Fibroblast of skin of abdomen (primary cell): ENCODE measurements at regions not wholly inside any gene's neighbourhood (a gene's known extent, or its start where the extent isn't known, plus 50 kb on each side); places are given as distances from the start of the nearest gene placed in this dataset.

Experiments
- DNase-seq: peaks from one replicate; pipeline ENCODE4 v3.0.0-alpha.2; 2013

DNA sequence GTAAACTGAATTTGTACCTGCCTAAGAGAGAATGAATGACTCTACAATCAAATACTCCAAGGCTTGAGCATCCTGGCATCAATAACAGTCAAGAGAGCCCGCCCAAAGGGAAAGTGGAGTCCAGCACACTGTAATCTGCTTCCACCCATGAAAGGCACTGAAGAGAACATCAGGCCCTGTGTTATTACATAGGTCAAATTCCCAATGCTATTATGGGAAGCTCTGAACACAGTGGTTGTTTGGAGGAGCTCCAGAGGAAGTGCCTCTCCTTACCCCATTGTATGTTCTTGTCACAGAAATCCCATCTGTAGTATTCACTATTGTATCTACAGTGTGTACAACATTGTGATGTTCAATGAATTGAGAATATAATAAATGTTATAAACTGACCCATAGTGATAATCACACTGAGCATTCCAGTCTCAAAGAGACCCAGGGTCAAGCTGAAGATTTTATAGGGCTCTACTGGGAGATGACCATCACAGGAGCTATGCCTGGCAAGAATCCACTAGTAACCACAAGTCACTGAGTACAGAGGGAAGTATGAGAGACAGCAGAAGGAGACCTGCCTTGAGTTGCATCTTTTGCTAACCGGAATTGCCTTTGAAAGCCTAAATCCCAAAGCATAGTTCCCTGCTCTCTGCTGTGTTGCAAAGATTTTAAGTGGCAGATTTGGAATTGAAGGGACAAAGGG is 446.7 kb downstream of the GJA1 start:
- DNase-seq: peak; percentile 88

- peak; percentile 62 for DNase-seq
Measured at GRCh38 chr6:121884091-121884490, 448.6 kb downstream of the GJA1 start.

GRCh38 chr6:121884620-121885019 is 449.2 kb downstream of the GJA1 start:
- DNase-seq: no peak

GRCh38 chr6:121885399-121886152 is 450.1 kb downstream of the GJA1 start:
- no peak for DNase-seq

- peak; percentile 71 for DNase-seq
Measured at GRCh38 chr6:121886223-121886830, 450.9 kb downstream of the GJA1 start.

- DNase-seq: peak; percentile 48
Measured at GRCh38 chr6:121887724-121888123, 452.3 kb downstream of the GJA1 start.

GRCh38 chr6:121890307-121890910 is 455.0 kb downstream of the GJA1 start:
- no peak for DNase-seq

GRCh38 chr6:121895731-121896130 is 460.3 kb downstream of the GJA1 start:
- DNase-seq: peak; percentile 65

DNA sequence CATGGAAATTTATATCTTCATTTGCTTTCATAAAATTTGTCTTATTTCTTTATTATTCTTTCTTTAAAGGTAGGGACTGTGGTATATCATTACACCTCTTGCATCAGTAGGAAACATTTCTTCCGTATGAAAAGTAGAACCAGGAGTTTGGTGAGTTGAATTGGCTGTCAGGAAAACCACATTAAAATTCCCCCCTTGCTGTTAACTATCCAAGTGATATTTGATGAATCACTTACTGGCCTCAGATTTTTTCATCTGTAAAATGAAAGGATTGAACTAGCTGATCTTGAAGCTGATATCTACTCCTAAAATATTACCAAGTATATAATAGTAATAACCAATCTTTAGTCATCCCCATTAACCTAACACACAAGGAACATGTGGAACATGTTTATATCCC is 460.9 kb downstream of the GJA1 start:
- DNase-seq: peak; percentile 68

- no peak for DNase-seq
Measured at GRCh38 chr6:121896771-121897170, 461.3 kb downstream of the GJA1 start.

DNA sequence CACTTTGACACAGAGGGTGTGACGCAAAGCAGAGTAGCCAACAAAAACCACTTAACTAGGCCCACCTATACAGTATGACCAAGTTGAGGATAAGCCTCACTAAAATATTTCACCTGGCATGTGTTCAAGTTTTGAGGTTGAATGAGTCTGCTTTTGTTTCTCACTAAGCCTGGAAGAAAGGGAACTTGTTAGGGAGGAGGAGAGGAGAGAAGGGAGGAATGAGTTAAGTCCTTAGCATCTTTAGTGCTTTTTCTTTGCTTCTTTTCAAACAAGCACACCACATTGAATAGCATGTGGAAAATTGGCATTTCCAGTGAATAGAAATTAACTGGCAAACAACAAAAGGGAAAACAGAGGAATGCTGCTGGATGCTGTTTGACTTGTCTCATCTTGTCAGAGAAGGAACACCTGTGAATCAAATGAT is 461.9 kb downstream of the GJA1 start:
- peak; percentile 64 for DNase-seq

GRCh38 chr6:121901432-121901831 is 466.0 kb downstream of the GJA1 start:
- no peak for DNase-seq

GRCh38 chr6:121904559-121904958 is 469.1 kb downstream of the GJA1 start:
- no peak for DNase-seq

- DNase-seq: no peak
Measured at GRCh38 chr6:121912905-121913304, 477.5 kb downstream of the GJA1 start.

DNA sequence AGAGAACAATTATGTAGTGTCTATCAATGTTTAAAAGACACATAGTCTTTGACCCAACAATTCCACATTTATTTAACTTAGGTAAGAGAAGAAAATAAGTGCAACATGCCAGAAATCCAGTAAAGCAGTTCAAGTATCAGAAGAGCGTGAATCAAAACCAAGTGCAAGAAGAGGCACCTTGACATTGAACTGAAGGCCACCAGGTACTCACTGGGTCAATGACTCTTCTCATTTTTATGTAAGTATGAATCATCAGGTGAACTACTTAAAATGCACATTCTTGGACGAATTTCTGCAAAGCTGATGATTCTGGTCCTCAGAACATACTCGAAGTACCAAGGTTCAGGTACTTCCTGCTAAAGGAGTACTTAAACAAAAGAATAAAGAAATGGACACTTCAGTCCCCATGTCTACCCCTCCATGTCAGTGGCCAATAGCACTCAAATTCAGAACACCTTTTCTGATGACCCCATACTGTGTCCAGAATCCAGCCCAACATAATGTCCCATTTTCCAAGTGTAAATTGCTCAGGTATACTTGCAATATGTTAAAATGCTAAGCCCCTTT is 481.9 kb downstream of the GJA1 start:
- no peak for DNase-seq

DNA sequence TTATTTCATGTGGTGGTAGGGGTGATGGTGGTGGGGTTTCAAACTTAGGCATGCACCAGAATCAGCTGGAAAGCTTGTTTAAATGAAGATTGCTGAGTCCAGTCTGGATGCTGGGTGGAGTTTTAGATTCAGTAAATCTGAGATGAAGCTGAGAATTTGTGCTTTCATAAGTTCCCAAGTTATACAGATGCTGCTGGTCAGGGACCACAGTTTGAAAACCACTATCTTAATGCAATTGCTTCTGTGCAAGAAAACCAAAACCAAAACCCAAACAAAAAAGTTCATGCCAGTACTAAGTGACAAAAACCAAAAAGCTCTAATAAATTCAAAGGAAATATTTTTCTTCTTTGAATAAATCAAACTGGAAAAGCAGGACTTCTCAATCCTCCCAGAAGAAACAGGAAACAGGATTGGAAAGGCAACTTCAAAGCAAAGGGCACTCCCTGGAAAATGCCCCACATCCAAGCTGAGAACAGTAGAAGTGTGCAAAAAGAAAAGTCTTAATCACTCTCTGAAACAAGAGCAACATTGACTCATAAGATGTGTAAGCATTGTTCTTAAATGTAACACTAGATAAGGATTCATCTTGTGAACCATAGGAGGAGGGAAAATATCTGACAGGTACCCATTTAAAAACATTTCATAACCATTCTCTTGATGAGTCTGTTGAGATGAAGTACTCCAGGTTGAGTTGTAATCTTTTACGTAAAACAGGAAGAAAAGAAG is 481.5 kb upstream of the HSF2 start:
- no peak for DNase-seq

DNA sequence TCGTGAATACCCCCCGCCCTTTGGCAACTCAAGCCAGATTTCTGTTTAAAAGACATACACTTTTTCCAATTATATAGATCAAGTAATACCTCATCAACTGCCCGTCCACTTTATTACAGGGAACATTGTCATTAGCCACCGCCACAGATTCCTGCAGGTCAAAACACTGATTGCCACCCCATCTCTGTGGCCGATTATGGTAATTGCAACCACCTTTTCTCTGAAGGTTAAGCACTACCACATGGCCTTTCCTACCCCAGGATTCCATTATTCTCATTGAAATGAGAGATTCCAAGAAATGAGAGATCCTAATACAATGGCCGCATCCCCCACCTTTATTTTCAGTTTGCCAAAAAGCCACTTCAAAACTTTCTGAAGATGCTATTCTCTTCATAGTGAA is 478.8 kb upstream of the HSF2 start:
- no peak for DNase-seq

DNA sequence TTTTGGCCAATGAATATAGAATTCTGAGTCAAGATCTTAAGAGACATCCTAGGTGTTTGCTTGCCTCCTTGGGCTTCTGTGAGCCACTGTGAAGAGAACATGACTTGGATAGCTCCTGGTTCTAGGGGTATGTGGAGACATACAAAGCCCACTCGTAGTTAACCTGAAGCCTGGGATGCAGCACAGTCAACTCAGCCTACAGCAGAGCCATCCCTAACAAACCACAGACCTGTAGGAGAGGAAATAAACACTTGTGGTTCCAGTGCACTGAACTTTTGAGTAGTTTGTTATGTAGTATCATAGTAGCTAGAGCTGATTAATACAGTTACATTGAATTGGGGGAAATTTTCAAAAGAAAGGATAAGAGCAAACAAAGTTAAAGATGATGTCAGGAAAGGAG is 474.4 kb upstream of the HSF2 start:
- no peak for DNase-seq

DNA sequence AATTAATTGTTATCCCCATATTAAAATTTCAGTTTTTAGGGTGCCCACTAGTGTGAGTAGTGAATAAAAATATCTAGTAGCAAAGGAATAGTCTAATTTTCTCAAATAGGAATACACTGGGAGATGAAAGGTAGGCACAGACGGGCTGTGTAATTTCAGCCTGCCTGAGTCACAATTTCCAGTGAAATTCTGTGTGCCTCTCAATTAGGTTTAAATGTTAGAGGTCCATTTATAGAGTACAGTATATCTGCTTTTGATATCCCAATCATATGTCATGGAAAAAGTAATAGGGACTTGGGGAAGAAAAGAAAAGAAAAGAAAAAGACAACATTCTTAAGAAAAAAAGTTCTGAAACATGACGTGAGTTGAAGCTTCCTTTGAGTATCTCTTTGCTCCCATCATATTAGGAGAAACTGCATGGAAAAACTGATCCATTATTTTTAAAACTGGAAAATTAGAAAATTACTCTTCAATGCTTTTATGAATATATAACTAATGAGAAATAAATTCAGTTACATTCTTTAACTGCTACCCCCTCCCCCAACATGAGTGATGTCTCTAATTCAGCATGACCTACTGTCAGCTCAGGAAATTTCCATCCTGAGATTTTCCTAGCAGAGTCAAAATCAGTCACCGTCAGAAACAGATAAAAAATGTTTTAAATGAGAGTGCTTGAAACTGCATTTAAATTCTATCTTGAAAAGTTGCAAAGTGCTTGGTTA is 473.8 kb upstream of the HSF2 start:
- DNase-seq: no peak

GRCh38 chr6:121929301-121929700 is 470.2 kb upstream of the HSF2 start:
- DNase-seq: no peak
